OCI-LY7 (cell line): ENCODE measurements at regions not wholly inside any gene's neighbourhood (a gene's known extent, or its start where the extent isn't known, plus 50 kb on each side); places are given as distances from the start of the nearest gene placed in this dataset.

ENCODE experiments used
- BruUV-seq: library from RNA; stranded (reverse); fragments of 400-500 nt; replicated peaks from 2 replicates; lab custom pipeline; 2021; lab: Mats Ljungman, UMichigan
- CTCF ChIA-PET: fragments of 300-600 bp; sonication (Branson Sonifier 250); formaldehyde crosslinking; loops from one replicate; lab custom pipeline; 2022; ENCODE audit warnings: antibody characterized with exemption; ENCODE audit not compliant: unreplicated experiment; lab: Charles Lee
- POLR2A ChIA-PET: fragments of 300-600 bp; sonication (Branson Sonifier 250); formaldehyde crosslinking; loops from one replicate; lab custom pipeline; 2022; ENCODE audit warnings: antibody characterized with exemption; lab: Charles Lee
- DNase-seq: peaks from one replicate; pipeline ENCODE4 v3.0.0-alpha.2; 2015; ENCODE audit warnings: low spot score
- H2AFZ ChIP-seq: fragments of 200-600 bp; sonication (generic), shearing (Covaris generic); 2 replicates; pipeline ENCODE4 v1.6.1; 2014; ENCODE audit warnings: mild to moderate bottlenecking, antibody characterized with exemption, low read length, moderate library complexity
- H3K27ac ChIP-seq: fragments of 200-600 bp; sonication (generic); 2 replicates; pipeline ENCODE4 v1.5.1; 2014; ENCODE audit warnings: mixed run types, low read depth, mild to moderate bottlenecking, moderate library complexity, low read length, inconsistent platforms; ENCODE audit not compliant: poor library complexity, severe bottlenecking
- H3K36me3 ChIP-seq: fragments of 200-600 bp; sonication (generic); 2 replicates; pipeline ENCODE4 v1.6.1; 2014; ENCODE audit warnings: mild to moderate bottlenecking, antibody characterized with exemption, low read length, moderate library complexity, mixed read lengths; ENCODE audit not compliant: insufficient read depth
- H3K4me1 ChIP-seq: fragments of 200-600 bp; sonication (generic); 2 replicates; pipeline ENCODE4 v1.5.1; 2014; ENCODE audit warnings: mild to moderate bottlenecking, low read length; ENCODE audit not compliant: insufficient read depth, poor library complexity, severe bottlenecking
- H3K4me2 ChIP-seq: fragments of 200-600 bp; sonication (generic); 2 replicates; pipeline ENCODE4 v1.6.1; 2014; ENCODE audit warnings: mild to moderate bottlenecking, low read length
- H3K4me3 ChIP-seq: fragments of 200-600 bp; sonication (generic); 2 replicates; pipeline ENCODE4 v1.5.1; 2014; ENCODE audit warnings: mild to moderate bottlenecking, low read depth, low read length; ENCODE audit not compliant: poor library complexity, severe bottlenecking
- H3K79me2 ChIP-seq: fragments of 200-600 bp; sonication (generic); 2 replicates; pipeline ENCODE4 v1.6.1; 2016; ENCODE audit warnings: low read depth, mild to moderate bottlenecking, low read length, moderate library complexity, mixed read lengths; ENCODE audit not compliant: insufficient read depth
- H3K9me2 ChIP-seq: fragments of 200-600 bp; sonication (generic); 2 replicates; pipeline ENCODE4 v1.6.1; 2016; ENCODE audit warnings: mild to moderate bottlenecking, low read length, mixed read lengths; ENCODE audit not compliant: insufficient read depth
- H3K9me3 ChIP-seq: fragments of 200-600 bp; sonication (generic); 2 replicates; pipeline ENCODE4 v1.6.1; 2014; ENCODE audit warnings: mild to moderate bottlenecking, mixed run types, low read length, mixed read lengths
- H4K20me1 ChIP-seq: fragments of 200-600 bp; sonication (generic); 2 replicates; pipeline ENCODE4 v1.6.1; 2014; ENCODE audit warnings: mild to moderate bottlenecking, antibody characterized with exemption, low read length, moderate library complexity, mixed read lengths; ENCODE audit not compliant: insufficient read depth
- CTCF ChIP-seq: fragments of 200-600 bp; sonication (generic); conservative IDR thresholded peaks from 2 replicates; pipeline ENCODE4 v1.5.1; 2014; ENCODE audit warnings: mild to moderate bottlenecking, antibody characterized with exemption, low read length, moderate library complexity, mixed read lengths
- EZH2phosphoT487 ChIP-seq: fragments of 200-600 bp; sonication (generic); IDR thresholded peaks from 2 replicates; pipeline ENCODE4 v1.6.1; 2018; ENCODE audit warnings: low read depth, borderline replicate concordance, mild to moderate bottlenecking, mixed run types, antibody characterized with exemption, low read length, moderate library complexity, mixed read lengths
- intact Hi-C: fragments of 100-400 bp; cut with micrococcal nuclease; formaldehyde crosslinking; loops from one replicate; pipeline ENCODE4 v1.10.0; 2022; ENCODE audit not compliant: unreplicated experiment

GRCh38 chr19:5261156-5261890 is 79.3 kb downstream of the PTPRS start:
- no peak overlapping the region for H3K4me3 ChIP-seq
- no TSS peak for BruUV-seq
- no peak overlapping the region for H2AFZ ChIP-seq
- no peak overlapping the region for H3K27ac ChIP-seq
- H4K20me1 ChIP-seq: no peaks in the 10 kb centered on the region
- H3K36me3 ChIP-seq: peaks cover 22% of the 10 kb centered on the region
- DNase-seq: no peak
- no peaks in the 10 kb centered on the region for H3K9me2 ChIP-seq
- TF ChIP-seq CTCF (no peak), EZH2phosphoT487 (no peak)
- H3K9me3 ChIP-seq: no peaks in the 10 kb centered on the region
- intact Hi-C loops: no loop called here
- no peaks in the 10 kb centered on the region for H3K4me1 ChIP-seq
- ChIA-PET POLR2A (no interaction called here), CTCF (no interaction called here)
- H3K79me2 ChIP-seq: no peaks in the 10 kb centered on the region
- no peak overlapping the region for H3K4me2 ChIP-seq

- H3K4me2 ChIP-seq: no peak overlapping the region
These were observed 80.1 kb downstream of the PTPRS start for GRCh38 chr19:5260381-5260967.

More at GRCh38 chr19:5260381-5260967, 80.1 kb downstream of the PTPRS start:
- no peak overlapping the region for H3K4me3 ChIP-seq
- no peaks in the 10 kb centered on the region for H3K9me3 ChIP-seq
- no peak for DNase-seq
- BruUV-seq: no TSS peak
- no peaks in the 10 kb centered on the region for H3K4me1 ChIP-seq
- H3K9me2 ChIP-seq: no peaks in the 10 kb centered on the region
- H2AFZ ChIP-seq: no peak overlapping the region
- H4K20me1 ChIP-seq: no peaks in the 10 kb centered on the region
- peaks cover 28% of the 10 kb centered on the region for H3K36me3 ChIP-seq
- POLR2A ChIA-PET: no interaction called here
- CTCF ChIA-PET: no interaction called here
- H3K27ac ChIP-seq: no peak overlapping the region
- TF ChIP-seq EZH2phosphoT487 (no peak), CTCF (no peak)
- intact Hi-C loops: no loop called here
- no peaks in the 10 kb centered on the region for H3K79me2 ChIP-seq
